ENCODE measurements at regions not wholly inside any gene's neighbourhood (a gene's known extent, or its start where the extent isn't known, plus 50 kb on each side); places are given as distances from the start of the nearest gene placed in this dataset.

GRCh38 chr6:95094751-95095663, 482.3 kb upstream of the MANEA start:
- H3K27me3 ChIP-seq (ENCODE audit: control insufficient read depth, insufficient read depth, low read length), result no peaks in the 10 kb centered on the region
- DNase-seq (ENCODE audit: low read depth in 2 of 2), result peak; percentile 62 to 78
- peak overlapping the region in 1 of 4 experiments; percentile 48 for H3K4me3 ChIP-seq (replicated peaks in 1 of 4; ENCODE audit: control extremely low read depth in 1 of 4, insufficient read depth in 1 of 4, low read depth in 3 of 4, low read length in 4 of 4)
- H3K9me3 ChIP-seq (ENCODE audit: control insufficient read depth, insufficient read depth, low read depth, low read length), result no peaks in the 10 kb centered on the region
- no peak overlapping the region for H3K9ac ChIP-seq (ENCODE audit: insufficient read depth, low read length)
- H2AFZ ChIP-seq (ENCODE audit: low read length), result no peak overlapping the region
- no peak overlapping the region for H3K4me2 ChIP-seq (ENCODE audit: extremely low read depth, insufficient read depth, low read length)
- H4K20me1 ChIP-seq (ENCODE audit: control insufficient read depth, extremely low read depth, insufficient read depth, low read length), result no peaks in the 10 kb centered on the region
- no peaks in the 10 kb centered on the region for H3K79me2 ChIP-seq (ENCODE audit: control insufficient read depth, insufficient read depth, low read length)
- no peaks in the 10 kb centered on the region for H3K36me3 ChIP-seq (ENCODE audit: control insufficient read depth, insufficient read depth, low read length)
- no peak overlapping the region for H3K27ac ChIP-seq (ENCODE audit: insufficient read depth, low read length)
- H3K4me1 ChIP-seq (ENCODE audit: control insufficient read depth, extremely low read depth, insufficient read depth, low read length), result no peaks in the 10 kb centered on the region
- TF ChIP-seq EZH2 (IDR thresholded peaks at IDR 0.05; ENCODE audit: low read length, missing control alignments) (no peak), CTCF (conservative IDR thresholded peaks at IDR 0.05 in 1 of 2, IDR thresholded peaks at IDR 0.05 in 1 of 2; ENCODE audit: low read depth in 1 of 2, low read length in 2 of 2) (no peak)

- Histone ChIP-seq H3K79me2 (ENCODE audit: control insufficient read depth, insufficient read depth, low read length) (no peaks in the 10 kb centered on the region), H2AFZ (ENCODE audit: low read length) (no peak overlapping the region), H3K27me3 (ENCODE audit: control insufficient read depth, insufficient read depth, low read length) (no peaks in the 10 kb centered on the region), H3K36me3 (ENCODE audit: control insufficient read depth, insufficient read depth, low read length) (no peaks in the 10 kb centered on the region), H3K4me1 (ENCODE audit: control insufficient read depth, extremely low read depth, insufficient read depth, low read length) (no peaks in the 10 kb centered on the region), H3K4me3 (replicated peaks in 1 of 4; ENCODE audit: control extremely low read depth in 1 of 4, insufficient read depth in 1 of 4, low read depth in 3 of 4, low read length in 4 of 4) (no peak overlapping the region), H3K27ac (ENCODE audit: insufficient read depth, low read length) (no peak overlapping the region), H3K9me3 (ENCODE audit: control insufficient read depth, insufficient read depth, low read depth, low read length) (no peaks in the 10 kb centered on the region), H3K4me2 (ENCODE audit: extremely low read depth, insufficient read depth, low read length) (no peak overlapping the region), H4K20me1 (ENCODE audit: control insufficient read depth, extremely low read depth, insufficient read depth, low read length) (no peaks in the 10 kb centered on the region), H3K9ac (ENCODE audit: insufficient read depth, low read length) (no peak overlapping the region)
- no peak for DNase-seq (ENCODE audit: low read depth in 2 of 2)
- TF ChIP-seq EZH2 (IDR thresholded peaks at IDR 0.05; ENCODE audit: low read length, missing control alignments) (no peak), CTCF (conservative IDR thresholded peaks at IDR 0.05 in 1 of 2, IDR thresholded peaks at IDR 0.05 in 1 of 2; ENCODE audit: low read depth in 1 of 2, low read length in 2 of 2) (no peak)
Measured at GRCh38 chr6:95095855-95096254, 481.5 kb upstream of the MANEA start.

- no peak for TF ChIP-seq EZH2 (IDR thresholded peaks at IDR 0.05; ENCODE audit: low read length, missing control alignments)
- no peak for TF ChIP-seq CTCF (conservative IDR thresholded peaks at IDR 0.05 in 1 of 2, IDR thresholded peaks at IDR 0.05 in 1 of 2; ENCODE audit: low read depth in 1 of 2, low read length in 2 of 2)
- Histone ChIP-seq H3K79me2 (ENCODE audit: control insufficient read depth, insufficient read depth, low read length) (no peaks in the 10 kb centered on the region), H3K4me2 (ENCODE audit: extremely low read depth, insufficient read depth, low read length) (no peak overlapping the region), H4K20me1 (ENCODE audit: control insufficient read depth, extremely low read depth, insufficient read depth, low read length) (no peaks in the 10 kb centered on the region), H2AFZ (ENCODE audit: low read length) (no peak overlapping the region), H3K36me3 (ENCODE audit: control insufficient read depth, insufficient read depth, low read length) (no peaks in the 10 kb centered on the region), H3K4me3 (replicated peaks in 1 of 4; ENCODE audit: control extremely low read depth in 1 of 4, insufficient read depth in 1 of 4, low read depth in 3 of 4, low read length in 4 of 4) (no peak overlapping the region), H3K9ac (ENCODE audit: insufficient read depth, low read length) (no peak overlapping the region), H3K27ac (ENCODE audit: insufficient read depth, low read length) (no peak overlapping the region), H3K4me1 (ENCODE audit: control insufficient read depth, extremely low read depth, insufficient read depth, low read length) (no peaks in the 10 kb centered on the region), H3K9me3 (ENCODE audit: control insufficient read depth, insufficient read depth, low read depth, low read length) (no peaks in the 10 kb centered on the region), H3K27me3 (ENCODE audit: control insufficient read depth, insufficient read depth, low read length) (no peaks in the 10 kb centered on the region)
- DNase-seq (ENCODE audit: low read depth in 2 of 2), result peak in 1 of 2 donors; percentile 2
Measured at GRCh38 chr6:95099410-95099809, 477.9 kb upstream of the MANEA start.
